Upper lobe of left lung (tissue), 6 donors: ENCODE measurements at regions not wholly inside any gene's neighbourhood (a gene's known extent, or its start where the extent isn't known, plus 50 kb on each side); places are given as distances from the start of the nearest gene placed in this dataset.

Experiments used
- ATAC-seq, 2 donors: fragments of 200-7000 bp; cut with Tn5 transposase; one replicate each; pipeline ENCODE4 v1.9.1; 2022; ENCODE audit warnings: mild to moderate bottlenecking in 2 of 2, moderate library complexity in 2 of 2; ENCODE audit not compliant: low FRiP score in 2 of 2
- DNase-seq, 2 donors: peaks; one replicate each; pipeline ENCODE4 v3.0.0-alpha.2; 2019 to 2020
- H3K27ac ChIP-seq, 4 donors: fragments of 200-600 bp; sonication (generic); one replicate each; pipeline ENCODE4 v1.5.1; 2016 to 2019
- H3K27me3 ChIP-seq, 4 donors: fragments of 200-600 bp; sonication (generic); one replicate each; pipeline ENCODE4 v1.5.1; 2017 to 2019
- H3K36me3 ChIP-seq, 4 donors: fragments of 200-600 bp; sonication (generic); one replicate each; pipeline ENCODE4 v1.5.1; 2016 to 2019
- H3K4me1 ChIP-seq, 4 donors: fragments of 200-600 bp; sonication (generic); one replicate each; pipeline ENCODE4 v1.5.1; 2018 to 2019
- H3K4me3 ChIP-seq, 4 donors: fragments of 200-600 bp; sonication (generic); one replicate each; pipeline ENCODE4 v1.5.1; 2017 to 2019; ENCODE audit warnings: mild to moderate bottlenecking in 2 of 4, moderate library complexity in 1 of 4
- H3K9me3 ChIP-seq, 4 donors: fragments of 200-600 bp; sonication (generic); one replicate each; pipeline ENCODE4 v1.5.1; 2018 to 2019
- CTCF ChIP-seq, 6 experiments: fragments of 450-650 bp in 4 of 6; fragments of 200-600 bp in 2 of 6; sonication (generic) in 2 of 6; IDR thresholded peaks; one replicate each; pipeline ENCODE4 v1.5.1; 2016 to 2019; ENCODE audit warnings: antibody characterized with exemption in 6 of 6
- EP300 ChIP-seq, 4 donors: sonication (generic); formaldehyde crosslinking; IDR thresholded peaks; one replicate each; pipeline ENCODE4 v1.5.1; 2017; ENCODE audit warnings: antibody characterized with exemption in 4 of 4, control low read depth in 2 of 4
- POLR2A ChIP-seq, 4 donors: fragments of 450-650 bp; IDR thresholded peaks; one replicate each; pipeline ENCODE4 v1.5.1; 2016 to 2017; ENCODE audit warnings: antibody characterized with exemption in 4 of 4, mild to moderate bottlenecking in 2 of 4
- POLR2AphosphoS5 ChIP-seq, 2 donors: sonication (generic); formaldehyde crosslinking; IDR thresholded peaks; one replicate each; pipeline ENCODE4 v1.5.1; 2017; ENCODE audit warnings: antibody characterized with exemption in 2 of 2
- WGBS, 2 donors: methylation state at CpG; one replicate each; pipeline ENCODE4 v1.1.5; 2017 to 2018; 5-methylcytosine and 5-hydroxymethylcytosine counted together
- donor health status: DM: no; HTN: no; CAD: no; lungs with moderate emphysema.
- donor health status: DM: no; HTN: yes; CAD: no; lungs with severe emphysema.

GRCh38 chr7:20963556-20964280 is 177.0 kb upstream of the SP8 start:
- H3K9me3 ChIP-seq: no peaks in the 10 kb centered on the region
- no peaks in the 10 kb centered on the region for H3K4me1 ChIP-seq
- no peaks in the 10 kb centered on the region for H3K36me3 ChIP-seq
- H3K27ac ChIP-seq: no peak overlapping the region
- ATAC-seq (no peak), DNase-seq (no peak)
- WGBS, 2 donors: 83 to 91% methylated on average over 3 of the region's 3 CpGs
- no peak overlapping the region for H3K4me3 ChIP-seq
- H3K27me3 ChIP-seq: no peaks in the 10 kb centered on the region
- TF ChIP-seq CTCF (IDR thresholded peaks at IDR 0.05) (no peak), EP300 (IDR thresholded peaks at IDR 0.05) (no peak), POLR2A (IDR thresholded peaks at IDR 0.05) (no peak), POLR2AphosphoS5 (IDR thresholded peaks at IDR 0.05) (no peak)

DNA sequence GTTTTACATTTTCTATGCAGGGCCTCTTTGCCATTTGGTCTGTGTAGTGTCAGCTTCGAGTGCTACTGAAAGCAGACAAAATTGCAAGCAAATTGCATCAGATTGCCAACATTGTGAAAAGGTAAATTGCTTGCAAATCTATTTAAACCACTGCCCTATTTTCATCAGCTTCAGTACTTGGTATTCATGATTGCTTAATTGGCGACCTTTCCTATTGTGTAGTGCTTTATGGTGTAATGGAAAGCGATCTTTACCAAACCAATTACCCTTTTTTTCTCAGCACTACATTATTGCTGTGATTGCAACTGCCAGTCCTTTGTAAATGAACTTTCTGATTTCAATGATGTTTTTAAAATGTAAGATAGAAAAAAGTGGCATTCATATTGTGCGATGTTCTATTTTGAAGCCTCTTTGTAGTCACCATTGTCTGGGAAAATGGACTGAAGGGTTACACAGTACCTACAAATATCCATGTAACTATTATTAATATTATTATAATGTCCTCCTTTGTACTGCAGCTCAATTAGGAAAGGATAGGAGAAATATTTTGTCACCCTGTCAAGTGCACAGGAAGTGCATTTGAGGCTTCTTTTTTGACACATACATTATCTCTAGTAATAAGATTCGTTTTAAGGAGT is 177.7 kb upstream of the SP8 start:
- no peak for DNase-seq
- no peaks in the 10 kb centered on the region for H3K36me3 ChIP-seq
- no peak overlapping the region for H3K4me3 ChIP-seq
- H3K4me1 ChIP-seq: no peaks in the 10 kb centered on the region
- ATAC-seq: no peak
- WGBS, 2 donors: 75 to 79% methylated on average over 5 of the region's 5 CpGs
- TF ChIP-seq EP300 (IDR thresholded peaks at IDR 0.05) (no peak), CTCF (IDR thresholded peaks at IDR 0.05) (no peak)
- H3K27ac ChIP-seq: no peak overlapping the region
- no peaks in the 10 kb centered on the region for H3K9me3 ChIP-seq
- no peaks in the 10 kb centered on the region for H3K27me3 ChIP-seq

- ATAC-seq (no peak), DNase-seq (no peak)
- Histone ChIP-seq H3K27me3 (no peaks in the 10 kb centered on the region), H3K4me1 (no peaks in the 10 kb centered on the region), H3K27ac (no peak overlapping the region), H3K36me3 (no peaks in the 10 kb centered on the region), H3K9me3 (no peaks in the 10 kb centered on the region), H3K4me3 (no peak overlapping the region)
- TF ChIP-seq EP300 (IDR thresholded peaks at IDR 0.05) (no peak), POLR2AphosphoS5 (IDR thresholded peaks at IDR 0.05) (no peak), POLR2A (IDR thresholded peaks at IDR 0.05) (no peak), CTCF (IDR thresholded peaks at IDR 0.05) (no peak)
- 69 to 82% methylated on average over 2 to 3 of the region's 3 CpGs for WGBS, 2 donors
These were observed 184.5 kb upstream of the SP8 start for GRCh38 chr7:20971219-20971618.

DNA sequence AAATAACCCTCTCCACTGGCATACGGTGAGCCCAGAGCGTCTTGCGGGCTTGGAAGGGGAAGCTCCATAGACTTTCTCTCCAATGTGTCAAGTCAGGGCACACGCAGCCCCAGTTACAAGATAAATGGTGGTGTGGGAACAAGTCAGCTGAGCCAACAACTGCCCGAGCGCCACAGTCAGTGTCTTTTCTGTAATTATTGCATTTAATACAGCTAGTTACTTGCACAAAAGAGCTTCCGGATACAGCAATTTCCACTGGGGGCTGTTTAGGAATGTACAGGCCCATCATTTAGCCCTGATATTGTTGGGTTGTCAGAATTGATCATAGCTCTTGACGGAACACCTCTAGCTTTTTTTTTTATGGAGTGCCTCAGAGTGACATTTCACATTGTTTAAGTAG is 193.5 kb upstream of the SP8 start:
- DNase-seq: no peak
- 71 to 72% methylated on average over 8 of the region's 8 CpGs for WGBS, 2 donors

More for the DNA sequence above, 193.5 kb upstream of the SP8 start:
- no peak overlapping the region for H3K27ac ChIP-seq
- H3K4me1 ChIP-seq: no peaks in the 10 kb centered on the region
- H3K36me3 ChIP-seq: no peaks in the 10 kb centered on the region
- no peak for ATAC-seq
- H3K27me3 ChIP-seq: no peaks in the 10 kb centered on the region
- H3K9me3 ChIP-seq: no peaks in the 10 kb centered on the region
- no peak for TF ChIP-seq POLR2AphosphoS5 (IDR thresholded peaks at IDR 0.05)
- TF ChIP-seq EP300 (IDR thresholded peaks at IDR 0.05): no peak
- no peak for TF ChIP-seq CTCF (IDR thresholded peaks at IDR 0.05)
- no peak for TF ChIP-seq POLR2A (IDR thresholded peaks at IDR 0.05)
- H3K4me3 ChIP-seq: no peak overlapping the region
